Epithelial cell of esophagus (primary cell): ENCODE measurements at regions not wholly inside any gene's neighbourhood (a gene's known extent, or its start where the extent isn't known, plus 50 kb on each side); places are given as distances from the start of the nearest gene placed in this dataset.

Experiments
- DNase-seq: peaks from one replicate; pipeline ENCODE4 v3.0.0; 2010; ENCODE audit warnings: low read depth
- H3K4me3 ChIP-seq: 2 replicates; pipeline ENCODE4 v1.5.1; 2011; ENCODE audit warnings: mild to moderate bottlenecking, low read length, control low read depth
- TF ChIP-seq, protein P1 (sequence below): IDR thresholded peaks from 2 replicates; pipeline ENCODE4 v1.5.1; 2011; ENCODE audit warnings: low read depth, mild to moderate bottlenecking, low read length, control low read depth, inconsistent platforms; ENCODE audit not compliant: insufficient read depth; ENCODE audit errors: missing control alignments

DNA sequence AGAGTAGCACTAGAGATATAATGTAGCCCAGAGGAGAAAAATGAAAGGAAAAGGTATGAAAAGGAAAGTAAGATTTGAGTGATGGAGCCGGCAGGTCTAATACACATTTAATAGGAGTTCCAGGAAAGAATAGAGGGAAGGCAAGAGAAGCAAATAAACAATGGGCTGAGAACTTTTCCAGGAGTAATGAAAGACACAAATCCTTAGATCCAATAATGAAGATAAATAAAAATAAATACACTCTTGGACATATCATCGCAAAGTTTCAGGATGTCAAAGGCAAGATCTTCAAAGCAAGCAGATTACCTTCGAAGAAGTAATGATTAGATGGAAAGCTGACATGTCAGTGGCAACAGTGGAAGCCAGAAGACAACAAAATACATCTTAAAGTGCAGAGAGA, 102.0 kb upstream of the YWHAQ start:
- no peak for DNase-seq
- no peak overlapping the region for H3K4me3 ChIP-seq
- TF ChIP-seq, protein P1, sequence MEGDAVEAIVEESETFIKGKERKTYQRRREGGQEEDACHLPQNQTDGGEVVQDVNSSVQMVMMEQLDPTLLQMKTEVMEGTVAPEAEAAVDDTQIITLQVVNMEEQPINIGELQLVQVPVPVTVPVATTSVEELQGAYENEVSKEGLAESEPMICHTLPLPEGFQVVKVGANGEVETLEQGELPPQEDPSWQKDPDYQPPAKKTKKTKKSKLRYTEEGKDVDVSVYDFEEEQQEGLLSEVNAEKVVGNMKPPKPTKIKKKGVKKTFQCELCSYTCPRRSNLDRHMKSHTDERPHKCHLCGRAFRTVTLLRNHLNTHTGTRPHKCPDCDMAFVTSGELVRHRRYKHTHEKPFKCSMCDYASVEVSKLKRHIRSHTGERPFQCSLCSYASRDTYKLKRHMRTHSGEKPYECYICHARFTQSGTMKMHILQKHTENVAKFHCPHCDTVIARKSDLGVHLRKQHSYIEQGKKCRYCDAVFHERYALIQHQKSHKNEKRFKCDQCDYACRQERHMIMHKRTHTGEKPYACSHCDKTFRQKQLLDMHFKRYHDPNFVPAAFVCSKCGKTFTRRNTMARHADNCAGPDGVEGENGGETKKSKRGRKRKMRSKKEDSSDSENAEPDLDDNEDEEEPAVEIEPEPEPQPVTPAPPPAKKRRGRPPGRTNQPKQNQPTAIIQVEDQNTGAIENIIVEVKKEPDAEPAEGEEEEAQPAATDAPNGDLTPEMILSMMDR: no peak

DNA sequence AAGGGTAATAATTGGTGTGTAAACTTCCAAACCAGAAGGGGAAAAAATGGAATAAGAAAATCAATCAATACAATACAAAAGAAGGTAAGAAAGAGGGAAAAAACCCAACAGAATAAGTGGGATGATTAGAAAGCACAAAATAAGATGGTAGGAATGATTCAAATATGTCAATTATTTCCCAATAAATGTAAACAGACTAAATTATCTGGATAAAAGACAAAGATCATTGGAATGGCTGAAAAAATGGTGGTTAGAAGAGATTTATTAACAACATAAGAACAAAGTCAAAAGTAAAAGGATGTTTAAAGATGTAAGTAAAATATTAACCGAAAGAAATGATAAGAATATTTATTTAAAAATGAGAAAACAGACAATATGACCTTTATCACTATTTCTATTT, 103.5 kb upstream of the YWHAQ start:
- TF ChIP-seq, protein P1: no peak
- no peak overlapping the region for H3K4me3 ChIP-seq
- no peak for DNase-seq

DNA sequence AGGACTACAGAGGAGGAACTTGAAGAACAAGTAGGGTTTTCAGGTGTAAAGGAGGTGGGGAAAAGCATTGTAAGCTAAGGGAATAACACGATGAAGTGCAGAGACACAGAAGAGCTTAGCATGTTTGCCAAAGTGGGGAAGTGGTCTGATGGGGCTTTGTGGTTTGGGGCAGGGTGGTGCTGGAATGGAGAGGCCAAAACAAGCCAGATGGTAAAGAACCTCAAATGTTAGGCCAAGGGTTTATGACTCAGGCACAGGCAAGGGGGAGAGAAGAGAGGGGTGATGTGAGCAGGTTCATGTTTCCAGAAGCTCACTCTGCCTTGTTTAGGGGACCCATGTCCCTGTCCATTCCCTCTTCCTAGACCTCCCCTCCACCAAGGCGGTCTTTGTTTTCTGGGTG, 104.5 kb upstream of the YWHAQ start:
- no peak overlapping the region for H3K4me3 ChIP-seq
- DNase-seq: no peak
- TF ChIP-seq, protein P1: no peak

DNA sequence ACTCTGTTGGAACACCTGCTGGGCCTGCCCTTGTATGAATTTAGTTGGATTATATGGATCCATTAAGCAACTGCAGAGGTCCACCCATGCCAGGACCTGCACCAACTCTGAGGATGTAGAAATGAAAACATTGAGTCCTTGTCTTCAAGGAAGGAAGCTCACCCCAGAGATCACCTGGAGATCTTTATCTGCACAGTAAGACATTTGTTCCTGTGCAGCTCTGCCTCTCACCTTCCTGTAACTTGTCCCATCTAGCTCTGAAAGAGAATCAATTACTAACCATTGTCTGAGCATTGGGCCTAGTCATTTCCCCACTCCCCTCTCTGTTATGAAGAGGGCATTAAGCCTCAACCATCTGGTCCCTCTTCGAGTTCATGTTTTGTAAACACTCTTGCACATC, 105.2 kb upstream of the YWHAQ start:
- H3K4me3 ChIP-seq: no peak overlapping the region
- TF ChIP-seq, protein P1: no peak
- no peak for DNase-seq

DNA sequence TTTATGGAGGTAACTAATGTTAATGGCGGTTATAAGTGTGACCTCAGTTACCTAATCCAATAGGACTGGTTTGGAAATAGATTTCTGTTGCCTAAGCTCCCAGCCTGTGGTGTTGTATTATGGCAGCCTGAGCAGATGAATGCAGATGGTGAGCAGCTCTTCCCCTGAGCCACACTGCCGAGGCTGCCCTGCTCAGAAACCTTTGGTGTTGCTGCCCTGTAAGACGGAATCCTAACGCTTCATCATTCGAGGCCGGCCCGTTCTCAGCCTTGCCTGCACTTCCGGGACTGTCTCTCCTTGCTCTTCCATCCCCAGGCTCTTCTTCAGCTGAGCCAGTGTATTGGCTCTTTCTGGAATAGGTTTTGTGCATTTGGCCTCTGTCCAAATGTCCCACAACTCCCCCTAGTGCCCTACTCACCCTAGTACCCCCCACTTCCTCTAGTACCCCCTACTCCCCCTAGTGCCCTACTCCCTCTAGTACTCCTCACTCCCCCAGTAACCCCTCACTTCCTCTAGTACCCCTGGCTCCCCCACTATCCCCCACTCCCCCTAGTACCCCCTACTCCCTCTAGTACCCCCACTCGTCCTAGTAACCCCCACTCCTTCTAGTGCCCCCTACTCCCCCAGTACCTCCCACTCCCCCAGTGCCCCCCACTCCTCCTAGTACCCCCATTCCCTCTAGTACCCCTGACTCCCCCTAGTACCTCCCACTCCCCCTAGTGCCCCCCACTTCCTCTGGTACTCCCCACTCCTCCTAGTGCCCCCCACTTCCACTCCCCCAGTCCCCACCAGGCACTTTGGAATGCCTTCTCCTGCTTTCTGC, 106.0 kb upstream of the TAF1B start:
- no peak for DNase-seq
- H3K4me3 ChIP-seq: no peak overlapping the region
- TF ChIP-seq, protein P1: no peak

DNA sequence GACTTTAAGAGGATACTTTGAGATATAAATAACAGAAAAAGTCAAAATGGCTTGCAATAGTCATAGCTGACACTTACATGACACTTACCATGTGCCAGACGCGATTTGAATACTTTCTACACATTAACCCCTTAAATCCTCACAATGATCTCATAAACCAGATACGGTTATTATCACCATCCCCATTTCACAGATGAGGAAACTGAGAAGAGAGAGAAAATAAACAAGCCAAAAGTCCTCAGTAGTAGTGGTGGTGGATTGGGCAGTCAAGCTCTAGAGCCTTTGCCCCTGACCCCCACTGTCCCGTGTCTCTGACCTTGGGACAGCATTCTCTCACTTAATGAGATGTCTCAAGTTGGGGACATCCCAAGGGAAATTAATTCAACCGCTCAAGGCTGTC, 105.2 kb upstream of the TAF1B start:
- no peak for DNase-seq
- TF ChIP-seq, protein P1: no peak
- H3K4me3 ChIP-seq: no peak overlapping the region
